GM21529 (cell line): ENCODE measurements at regions not wholly inside any gene's neighbourhood (a gene's known extent, or its start where the extent isn't known, plus 50 kb on each side); places are given as distances from the start of the nearest gene placed in this dataset.
"Not testable (repeated sequence)": the region's sequence is repeated elsewhere in the genome, so short reads cannot be mapped to it uniquely, and the experiment has no call there.

ENCODE experiments used
- ATAC-seq: cut with Tn5 transposase; IDR thresholded peaks from one replicate; pipeline ENCODE4 v1.9.1; 2021; ENCODE audit not compliant: unreplicated experiment

DNA sequence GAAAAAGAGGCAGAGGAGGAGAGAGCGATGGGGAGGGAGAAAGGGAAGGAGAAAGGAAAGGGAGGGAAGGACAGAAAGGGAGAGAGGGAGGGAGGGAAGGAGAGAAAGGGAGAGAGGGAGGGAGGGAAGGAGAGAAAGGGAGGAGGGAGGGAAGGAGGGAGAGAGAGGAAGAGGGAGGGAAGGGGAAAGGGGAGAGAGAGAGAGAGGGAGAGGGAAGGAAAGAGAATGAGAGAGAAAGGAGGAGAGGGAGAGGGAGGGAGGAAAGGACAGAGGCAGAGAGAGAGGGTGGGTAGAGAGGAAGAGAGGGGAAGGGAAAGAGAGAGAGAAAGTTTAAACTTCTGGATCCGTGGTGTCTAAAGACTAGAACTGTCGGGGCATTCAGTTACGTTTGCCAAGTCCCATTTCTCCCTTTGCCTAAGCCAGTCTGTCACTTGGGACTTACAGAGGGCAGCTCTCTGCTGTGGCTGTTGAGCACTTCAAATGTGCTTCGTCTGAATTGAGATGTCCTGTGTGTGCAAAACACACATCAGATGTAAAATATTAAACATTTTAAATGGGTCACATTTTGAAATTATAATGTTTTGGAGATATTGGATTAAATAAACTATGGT lies 62.6 kb downstream of the PLXNA1 start:
- ATAC-seq, result no peak

GRCh38 chr3:127046690-127047089 lies 63.8 kb downstream of the PLXNA1 start:
- ATAC-seq, result not testable (repeated sequence)

DNA sequence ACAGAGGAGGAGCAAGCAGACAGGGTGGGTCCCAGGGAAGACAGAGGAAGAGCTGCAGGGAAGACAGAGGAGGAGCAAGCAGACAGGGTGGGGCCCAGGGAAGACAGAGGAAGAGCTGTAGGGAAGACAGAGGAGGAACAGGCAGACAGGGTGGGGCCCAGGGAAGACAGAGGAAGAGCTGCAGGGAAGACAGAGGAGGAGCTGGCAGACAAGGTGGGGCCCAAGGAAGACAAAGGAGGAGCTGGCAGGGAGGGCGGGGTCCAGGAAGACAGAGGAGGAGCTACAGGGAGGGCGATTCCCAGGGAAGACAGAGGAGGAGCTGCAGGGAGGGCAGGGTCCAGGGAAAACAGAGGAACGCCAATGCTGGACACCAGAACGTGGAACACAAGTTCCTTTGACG lies 66.5 kb downstream of the PLXNA1 start:
- no peak for ATAC-seq

DNA sequence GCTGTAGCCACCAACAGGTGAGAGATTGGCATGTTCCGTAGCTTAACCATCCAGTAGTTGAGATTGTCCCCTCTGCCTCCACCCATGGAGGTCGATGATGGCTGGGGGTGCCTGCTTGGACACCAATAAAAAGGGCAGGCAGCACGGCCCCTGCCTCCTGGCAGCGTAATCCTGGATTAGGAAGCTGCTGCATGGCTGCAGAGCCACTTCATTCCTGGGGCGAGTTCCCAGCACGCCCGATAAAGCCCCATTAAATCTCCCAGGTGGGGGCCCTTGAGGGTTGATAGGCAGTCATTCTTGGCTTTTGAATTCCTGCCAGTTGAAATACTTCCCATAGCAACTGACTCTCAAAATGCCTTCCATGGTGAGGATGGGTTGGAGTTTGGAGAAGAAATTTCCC lies 67.8 kb downstream of the PLXNA1 start:
- ATAC-seq, result no peak

DNA sequence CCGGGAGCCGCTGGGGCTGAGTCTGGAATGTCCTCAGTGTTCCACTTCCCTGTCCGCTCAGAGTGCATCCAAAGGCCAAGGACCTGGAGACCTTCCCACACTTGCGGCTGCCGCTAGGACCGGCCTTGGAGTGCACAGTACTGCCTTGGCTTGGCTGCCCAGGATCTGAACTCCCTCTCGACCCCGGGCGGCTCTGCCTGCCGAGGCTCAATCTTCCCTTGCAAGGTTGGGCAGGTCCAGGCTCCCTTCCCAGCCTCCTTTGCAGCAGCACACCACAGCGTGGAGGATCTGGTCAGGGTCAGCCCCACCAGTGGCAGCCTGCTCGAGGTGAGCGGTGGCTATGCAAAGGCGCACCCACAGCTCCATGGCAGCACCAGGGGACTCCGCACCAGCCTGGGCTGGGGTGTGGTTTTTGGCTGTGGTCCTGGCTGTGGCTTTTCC lies 69.2 kb downstream of the PLXNA1 start:
- no peak for ATAC-seq

DNA sequence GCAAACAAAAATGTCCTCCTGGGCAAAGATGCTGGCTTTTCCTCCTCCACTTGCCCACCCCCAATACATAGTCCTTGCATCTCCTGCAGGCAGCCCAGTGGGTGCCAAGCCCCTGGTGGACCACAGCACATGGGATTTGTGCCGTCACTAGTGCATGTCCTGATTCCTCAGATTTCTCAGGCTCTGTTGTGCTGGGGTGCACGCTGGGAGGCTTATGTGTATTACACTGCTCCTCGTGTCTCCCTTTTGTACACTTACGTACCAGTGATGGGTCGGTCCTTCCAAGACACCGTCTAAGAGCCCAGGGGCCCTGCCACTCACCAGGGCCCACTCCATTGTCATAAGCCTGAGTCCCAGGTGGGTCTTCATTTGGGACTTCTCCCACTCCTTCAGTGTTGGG lies 70.1 kb downstream of the PLXNA1 start:
- ATAC-seq, result no peak

- no peak for ATAC-seq
These were observed 70.5 kb downstream of the PLXNA1 start for GRCh38 chr3:127053450-127053849.

DNA sequence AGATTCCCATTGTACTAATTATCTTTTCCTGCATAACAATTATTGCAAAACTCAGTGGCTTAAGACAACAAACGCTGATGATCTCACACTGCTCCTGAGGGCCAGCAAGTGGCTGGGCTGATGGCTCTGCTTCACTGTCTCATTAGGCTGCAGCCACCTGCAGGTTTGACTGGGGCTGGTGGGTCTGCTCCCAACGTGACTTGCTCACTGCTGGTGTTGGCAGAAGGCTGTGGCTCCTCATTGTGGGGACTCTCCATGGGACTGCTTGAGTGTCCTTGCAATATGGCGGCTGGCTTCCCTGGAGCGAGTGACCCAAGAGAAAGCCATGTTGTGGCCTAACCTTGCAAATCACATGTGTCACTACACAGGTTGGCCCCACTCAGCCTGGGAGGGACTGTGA lies 71.1 kb downstream of the PLXNA1 start:
- ATAC-seq, result no peak

- no peak for ATAC-seq
These were observed 73.4 kb downstream of the PLXNA1 start for GRCh38 chr3:127056281-127056680.

GRCh38 chr3:127056976-127057375 lies 74.1 kb downstream of the PLXNA1 start:
- ATAC-seq, result no peak

- ATAC-seq, result no peak
These were observed 76.2 kb downstream of the PLXNA1 start for GRCh38 chr3:127059072-127059471.

DNA sequence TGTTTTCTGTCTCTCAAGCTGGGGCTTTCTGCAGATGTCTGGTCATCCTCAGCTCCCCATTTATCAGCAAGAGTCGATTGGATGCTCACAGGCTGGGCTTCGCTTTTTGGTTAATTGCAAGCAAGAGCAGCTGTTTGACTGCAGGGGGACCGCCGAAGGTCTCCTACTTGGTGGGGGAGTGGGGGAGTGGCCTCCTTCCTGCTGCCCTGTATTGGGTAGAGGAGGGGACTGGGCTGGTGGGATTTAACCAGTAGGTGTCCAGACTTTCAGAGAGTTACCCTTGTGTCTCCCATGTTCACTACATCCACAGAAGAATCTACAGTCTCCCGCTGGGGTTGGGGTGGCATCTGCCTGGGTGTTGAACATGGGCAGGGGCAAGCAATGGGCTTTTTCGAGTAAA lies 78.7 kb downstream of the PLXNA1 start:
- ATAC-seq, result no peak

DNA sequence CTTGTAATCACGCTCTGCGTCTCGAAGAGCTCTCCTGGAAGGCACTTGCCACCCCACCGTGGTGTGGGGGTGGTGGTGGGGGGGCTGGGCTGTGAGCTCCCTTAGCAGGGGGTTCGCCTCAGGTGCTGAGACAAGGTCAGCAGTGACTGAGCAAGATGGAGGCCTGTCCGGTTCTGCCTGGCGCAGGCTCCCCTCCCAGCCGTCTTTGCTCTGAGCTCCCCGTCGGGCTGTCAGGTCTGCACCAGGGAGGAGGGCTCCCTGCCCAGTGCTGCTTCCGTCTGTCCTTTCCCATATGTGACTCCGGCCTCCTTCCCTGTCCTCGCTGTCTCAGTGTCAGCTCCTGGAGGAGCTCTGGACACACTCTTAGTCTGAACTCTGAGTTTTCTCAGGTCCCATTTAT lies 80.0 kb downstream of the PLXNA1 start:
- ATAC-seq, result no peak

- ATAC-seq, result no peak
These were observed 81.0 kb downstream of the PLXNA1 start for GRCh38 chr3:127063916-127064315.

DNA sequence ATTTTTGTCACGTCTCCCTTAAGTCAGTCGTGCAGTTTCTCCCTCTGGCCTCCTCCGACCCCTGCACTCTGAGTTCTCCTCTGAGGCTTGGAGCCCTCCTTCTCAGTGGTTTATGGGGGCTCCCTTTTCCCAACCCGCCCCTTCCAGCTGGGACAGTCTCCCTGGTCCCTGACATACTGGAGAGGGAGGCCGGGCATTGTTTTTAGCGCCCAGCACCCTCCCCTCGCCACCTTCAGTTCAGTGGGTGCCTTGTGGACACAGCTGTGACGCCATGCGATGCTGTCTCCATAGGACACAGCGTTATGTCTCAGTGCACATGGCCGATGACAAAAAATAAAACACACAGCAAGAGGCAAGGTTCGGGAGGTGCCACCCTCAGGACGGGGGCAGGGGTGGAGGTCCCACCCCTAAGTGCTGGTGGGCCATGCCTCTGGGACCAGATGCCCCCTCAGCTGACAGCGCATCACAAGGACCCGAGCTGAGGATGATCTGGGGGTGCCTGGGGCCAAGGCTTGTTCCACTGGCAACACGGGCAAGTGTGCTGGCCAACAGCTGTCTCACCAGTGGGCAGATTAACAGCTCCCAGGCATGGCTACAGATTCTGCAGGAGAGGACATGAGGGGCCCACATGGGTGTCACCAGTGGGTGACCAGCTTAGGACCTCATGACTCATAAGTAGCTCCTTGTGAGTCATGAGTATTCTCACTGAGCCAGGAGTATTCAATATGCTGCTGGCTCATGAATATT lies 81.6 kb downstream of the PLXNA1 start:
- no peak for ATAC-seq

- ATAC-seq, result no peak
These were observed 82.2 kb downstream of the PLXNA1 start for GRCh38 chr3:127065138-127065427.

DNA sequence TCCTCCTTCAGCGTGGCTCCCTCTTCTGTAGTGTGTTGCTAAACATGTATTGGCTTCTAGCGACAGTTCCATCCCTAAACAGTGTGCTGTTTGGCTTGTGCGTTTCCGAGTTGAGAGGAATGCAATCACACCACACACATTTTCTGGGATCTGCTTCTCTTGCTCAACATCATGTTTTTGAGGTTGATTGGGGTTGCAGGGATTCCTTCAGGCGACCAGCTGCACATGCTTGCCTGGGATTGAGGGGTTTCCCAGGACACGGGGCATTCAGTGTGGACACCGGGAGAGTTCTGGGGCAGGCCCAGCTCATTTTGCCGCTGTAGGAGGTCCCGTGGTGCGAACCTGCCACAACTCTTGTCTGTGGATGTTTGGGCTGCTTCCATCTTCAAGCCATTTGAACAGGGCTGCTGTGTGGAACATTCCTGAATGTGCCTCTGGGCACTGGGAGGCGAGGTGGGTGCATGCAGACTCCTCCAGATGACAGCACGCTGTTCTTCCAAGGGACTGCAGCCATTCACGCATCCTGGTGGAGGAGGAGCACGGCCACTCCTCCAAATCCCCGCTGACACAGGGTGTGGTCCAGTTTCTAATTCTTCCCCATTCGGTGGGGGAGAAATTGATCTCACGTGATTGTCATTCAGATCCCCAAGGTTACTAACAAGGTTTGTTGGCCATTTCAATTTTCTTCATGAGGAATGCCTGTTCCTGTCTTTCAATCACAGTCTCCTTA lies 82.8 kb downstream of the PLXNA1 start:
- ATAC-seq, result no peak

- ATAC-seq, result no peak
These were observed 83.7 kb downstream of the PLXNA1 start for GRCh38 chr3:127066635-127067034.

DNA sequence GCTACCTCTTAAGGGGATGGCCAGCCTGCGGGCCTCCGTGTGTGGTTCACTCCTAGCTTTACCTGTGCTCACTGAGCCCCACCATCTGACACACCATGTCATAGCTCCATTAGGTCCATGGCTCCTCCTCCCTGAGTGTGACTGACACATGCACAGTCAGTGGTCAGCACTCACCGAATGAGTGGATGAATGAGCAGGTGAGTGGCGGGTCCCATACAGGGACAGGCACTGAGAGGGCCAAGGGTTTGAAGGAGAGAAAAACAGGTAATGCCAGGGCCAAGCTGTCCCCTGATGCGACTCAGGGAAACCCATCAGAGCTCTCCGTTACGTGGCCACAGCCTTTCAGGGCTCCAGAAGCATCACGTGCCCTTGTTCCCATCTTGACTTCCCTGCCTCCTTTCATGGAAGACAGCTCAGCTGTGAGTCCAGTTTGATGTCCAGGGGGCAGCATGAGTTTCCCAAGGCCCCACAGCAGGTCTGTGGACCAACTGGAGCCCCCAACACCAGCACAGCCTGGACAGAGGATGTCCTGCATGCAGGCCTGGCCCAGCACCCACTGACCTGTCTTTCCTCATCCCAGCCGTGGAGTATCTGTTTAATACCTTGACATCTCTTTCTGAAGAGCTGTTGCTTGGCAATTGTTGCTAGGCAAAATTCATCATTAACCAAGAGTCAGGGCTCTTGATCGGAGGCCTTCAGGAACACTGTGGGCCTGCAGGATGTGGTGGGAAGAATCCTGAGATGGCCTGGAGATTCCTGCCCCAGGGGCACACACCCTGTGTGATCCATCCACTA lies 84.4 kb downstream of the PLXNA1 start:
- ATAC-seq, result no peak

DNA sequence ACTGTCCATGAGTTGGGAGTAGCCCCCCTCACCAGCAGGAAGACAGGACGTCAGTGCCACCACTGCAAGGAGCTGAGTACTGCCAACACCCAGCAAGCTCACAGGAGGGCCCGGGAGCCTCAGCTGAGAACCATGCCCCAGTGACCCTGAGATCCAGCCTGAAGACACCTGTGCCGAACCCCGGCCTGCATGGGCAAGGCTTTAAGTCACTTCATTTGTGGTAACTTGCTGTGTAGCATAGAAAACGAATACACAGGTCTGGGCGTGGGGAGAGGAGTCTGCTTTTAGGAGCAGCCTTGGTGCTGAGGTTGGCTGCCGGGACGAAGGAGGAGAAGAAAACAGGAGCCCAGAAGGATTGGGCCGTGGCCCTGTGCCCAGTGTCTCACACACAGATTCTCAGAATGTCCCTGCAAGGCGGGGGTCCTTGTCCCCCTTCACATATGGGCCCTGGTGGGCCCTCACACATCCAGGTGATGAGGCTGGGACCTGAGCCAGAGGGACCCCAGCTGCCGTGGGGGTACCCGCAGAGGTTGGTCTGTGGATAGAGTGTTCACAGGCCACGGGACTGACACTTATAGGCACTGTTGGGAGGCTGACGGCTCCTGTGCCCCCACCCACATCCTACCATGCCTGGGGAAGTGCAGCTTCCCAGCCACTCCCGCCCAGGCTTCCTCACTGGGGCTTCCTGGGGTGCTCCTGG lies 85.3 kb downstream of the PLXNA1 start:
- no peak for ATAC-seq

DNA sequence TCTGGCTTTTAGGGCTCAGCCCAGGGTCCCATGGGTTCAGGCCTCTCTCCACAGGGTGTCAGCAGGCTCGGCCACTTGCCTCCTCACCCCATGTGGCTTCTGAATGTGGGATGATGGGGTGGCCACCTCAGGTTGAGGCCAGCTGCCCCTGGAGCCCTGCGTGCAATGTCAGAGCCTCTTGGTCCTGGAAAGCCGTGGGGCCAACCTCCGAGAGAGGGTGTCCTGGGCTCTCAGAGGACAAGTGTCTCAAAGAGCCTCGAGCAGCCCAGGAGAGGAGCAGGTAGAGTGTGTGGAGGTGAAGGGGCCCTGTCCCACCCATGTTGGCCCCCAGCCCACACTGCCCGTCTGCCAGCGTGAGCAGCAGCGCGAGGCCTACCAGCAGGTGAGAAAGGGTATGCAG lies 86.0 kb downstream of the PLXNA1 start:
- ATAC-seq, result no peak
